Panc1 (cell line): ENCODE measurements at regions not wholly inside any gene's neighbourhood (a gene's known extent, or its start where the extent isn't known, plus 50 kb on each side); places are given as distances from the start of the nearest gene placed in this dataset.

Experiments used
- CTCF ChIP-seq: fragments of 450-650 bp; IDR thresholded peaks from 2 replicates; pipeline ENCODE4 v1.5.1; 2017; ENCODE audit warnings: mild to moderate bottlenecking
- POLR2AphosphoS5 ChIP-seq: IDR thresholded peaks from 2 replicates; pipeline ENCODE4 v1.6.1; 2012; ENCODE audit warnings: mild to moderate bottlenecking, low read depth, low read length, moderate library complexity
- REST ChIP-seq, 2 experiments: IDR thresholded peaks; 2 replicates each; pipeline ENCODE4 v1.6.1; 2011 to 2012; ENCODE audit warnings: low read depth in 2 of 2, control low read depth in 1 of 2, low read length in 1 of 2, mild to moderate bottlenecking in 1 of 2, moderate library complexity in 1 of 2; ENCODE audit not compliant: insufficient read depth in 1 of 2
- SIN3A ChIP-seq: IDR thresholded peaks from 2 replicates; pipeline ENCODE4 v1.6.1; 2012; ENCODE audit warnings: low read depth, mild to moderate bottlenecking, low read length, moderate library complexity, borderline replicate concordance; ENCODE audit not compliant: insufficient read depth
- TCF7L2 ChIP-seq: IDR thresholded peaks from 2 replicates; pipeline ENCODE4 v1.6.1; 2011; ENCODE audit warnings: mild to moderate bottlenecking, low read depth, low read length, inconsistent platforms

GRCh38 chr5:122656160-122656559, 118.7 kb upstream of the SNX2 start:
- TF ChIP-seq REST (IDR thresholded peaks at IDR 0.05; ENCODE audit: insufficient read depth in 1 of 2, low read depth in 2 of 2, low read length in 1 of 2) = no peak
- TF ChIP-seq SIN3A = no peak
- no peak for TF ChIP-seq CTCF
- no peak for TF ChIP-seq TCF7L2
- TF ChIP-seq POLR2AphosphoS5 = no peak
